Mesendoderm (in vitro differentiated cells): ENCODE measurements at regions not wholly inside any gene's neighbourhood (a gene's known extent, or its start where the extent isn't known, plus 50 kb on each side); places are given as distances from the start of the nearest gene placed in this dataset.

Experiments used
- DNase-seq: peaks from one replicate; pipeline ENCODE4 v3.0.0; 2013
- H2AK5ac ChIP-seq: 2 replicates; pipeline ENCODE4 v1.6.1; 2013; ENCODE audit warnings: low read length, inconsistent platforms
- H2BK120ac ChIP-seq: 2 replicates; pipeline ENCODE4 v1.6.1; 2013; ENCODE audit warnings: low read depth, mild to moderate bottlenecking, low read length, moderate library complexity, mixed read lengths
- H2BK15ac ChIP-seq: replicated peaks from 2 replicates; pipeline ENCODE4 v1.6.1; 2013; ENCODE audit warnings: low read depth, mild to moderate bottlenecking, moderate library complexity
- H2BK5ac ChIP-seq: 2 replicates; pipeline ENCODE4 v1.6.1; 2013; ENCODE audit warnings: low read length, inconsistent platforms
- H3K18ac ChIP-seq: 2 replicates; pipeline ENCODE4 v1.6.1; 2013; ENCODE audit warnings: mild to moderate bottlenecking, low read length, mixed read lengths
- H3K23ac ChIP-seq: one replicate; pipeline ENCODE4 v1.6.1; 2013; ENCODE audit warnings: low read length
- H3K27ac ChIP-seq: 2 replicates; pipeline ENCODE4 v1.5.1; 2013; ENCODE audit warnings: low read depth, mild to moderate bottlenecking, inconsistent platforms, low read length, moderate library complexity
- H3K27me3 ChIP-seq: 2 replicates; pipeline ENCODE4 v1.6.1; 2013; ENCODE audit warnings: low read length, control low read depth, mild to moderate bottlenecking, inconsistent platforms; ENCODE audit not compliant: insufficient read depth, poor library complexity
- H3K36me3 ChIP-seq: 2 replicates; pipeline ENCODE4 v1.6.1; 2013; ENCODE audit warnings: low read length, inconsistent platforms; ENCODE audit not compliant: control insufficient read depth, insufficient read depth
- H3K4ac ChIP-seq: one replicate; pipeline ENCODE4 v1.6.1; 2013; ENCODE audit warnings: low read depth, mild to moderate bottlenecking, low read length, moderate library complexity
- H3K4me1 ChIP-seq: 2 replicates; pipeline ENCODE4 v1.6.1; 2013; ENCODE audit warnings: low read depth, low read length, inconsistent platforms; ENCODE audit not compliant: control insufficient read depth
- H3K4me2 ChIP-seq: 2 replicates; pipeline ENCODE4 v1.6.1; 2013; ENCODE audit warnings: low read length
- H3K4me3 ChIP-seq: 2 replicates; pipeline ENCODE4 v1.5.1; 2013; ENCODE audit warnings: mild to moderate bottlenecking, low read length
- H3K56ac ChIP-seq: one replicate; pipeline ENCODE4 v1.6.1; 2013; ENCODE audit warnings: low read length
- H3K79me1 ChIP-seq: 2 replicates; pipeline ENCODE4 v1.6.1; 2013; ENCODE audit warnings: low read length, inconsistent platforms
- H3K79me2 ChIP-seq: 2 replicates; pipeline ENCODE4 v1.6.1; 2013; ENCODE audit warnings: mild to moderate bottlenecking, low read length; ENCODE audit not compliant: control insufficient read depth, insufficient read depth
- H3K9ac ChIP-seq: 2 replicates; pipeline ENCODE4 v1.6.1; 2013; ENCODE audit warnings: low read length, inconsistent platforms
- H4K5ac ChIP-seq: one replicate; pipeline ENCODE4 v1.6.1; 2013; ENCODE audit warnings: low read length
- H4K8ac ChIP-seq: one replicate; pipeline ENCODE4 v1.6.1; 2013; ENCODE audit warnings: low read depth, mild to moderate bottlenecking, control low read depth, low read length, moderate library complexity
- WGBS: extraction: QIAGEN DNeasy Blood & Tissue Kit; methylation state at CpG from one replicate; pipeline ENCODE4 v1.1.7; 2013; ENCODE audit warnings: low lambda C conversion rate, missing lambda C conversion rate; ENCODE audit not compliant: insufficient coverage; ENCODE audit errors: extremely low coverage; 5-methylcytosine and 5-hydroxymethylcytosine counted together

DNA sequence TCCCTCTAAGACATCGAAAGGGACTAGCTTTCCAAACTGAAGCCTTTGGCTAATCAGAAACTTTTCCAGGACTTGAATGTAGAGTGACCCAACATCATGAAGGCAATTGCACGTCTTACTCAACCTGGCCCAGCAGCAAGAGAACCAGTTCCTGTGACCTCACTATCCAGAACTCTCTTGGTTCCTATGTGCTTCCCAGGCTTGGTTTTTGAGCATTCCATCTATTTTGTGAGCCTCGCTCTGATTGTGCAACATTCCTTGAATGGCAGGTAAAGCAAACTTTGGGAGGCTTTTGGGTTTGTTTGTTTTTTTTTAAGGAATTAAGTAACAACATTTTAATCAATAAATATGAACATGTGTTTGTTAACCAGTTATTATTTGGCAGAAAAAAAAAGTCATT, 183.6 kb upstream of the EGLN3 start:
- Histone ChIP-seq H3K4me2 (no peak overlapping the region), H3K56ac (no peak overlapping the region), H3K27me3 (no peaks in the 10 kb centered on the region), H2AK5ac (no peak overlapping the region), H3K27ac (no peak overlapping the region), H2BK15ac (no peak overlapping the region), H3K4me1 (no peaks in the 10 kb centered on the region), H3K79me2 (no peaks in the 10 kb centered on the region), H3K4me3 (no peak overlapping the region), H3K36me3 (no peaks in the 10 kb centered on the region), H4K5ac (no peak overlapping the region), H2BK5ac (no peak overlapping the region), H4K8ac (no peak overlapping the region), H3K18ac (no peak overlapping the region), H3K79me1 (no peaks in the 10 kb centered on the region), H3K23ac (no peak overlapping the region), H3K9ac (no peak overlapping the region), H3K4ac (no peak overlapping the region), H2BK120ac (no peak overlapping the region)
- DNase-seq = no peak
- no CpG with 5 or more reads among the region's 3 CpGs for WGBS

DNA sequence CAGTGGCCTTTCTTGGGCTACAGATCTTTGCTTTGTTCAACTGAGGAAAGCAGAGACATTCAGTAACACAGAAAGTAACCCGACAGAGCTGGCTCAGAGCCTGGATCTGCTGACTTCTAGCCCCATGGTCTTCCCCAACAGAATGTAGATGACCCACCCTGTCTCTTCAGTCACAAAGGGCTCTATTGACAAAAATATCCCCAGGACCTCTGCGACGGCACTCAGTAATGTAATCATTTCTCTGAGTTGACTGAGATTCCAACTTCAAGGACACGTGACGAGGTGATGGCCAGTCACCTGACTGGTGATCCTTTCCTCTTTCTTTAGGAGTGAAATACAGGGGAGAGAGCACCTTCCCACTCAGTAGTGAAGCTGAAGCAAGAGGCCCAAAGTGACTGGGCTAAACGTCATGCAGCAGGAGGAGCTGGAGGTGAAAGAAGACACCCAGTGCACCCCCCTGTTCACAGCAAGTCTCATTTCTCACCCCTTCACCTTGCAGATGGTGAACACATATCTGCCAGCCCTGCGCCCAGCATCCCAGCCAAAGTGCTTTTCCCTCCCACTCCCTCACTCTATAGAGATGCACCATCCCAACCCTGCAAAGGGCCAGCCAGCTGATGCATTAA, 179.2 kb upstream of the EGLN3 start:
- no peak overlapping the region for H3K23ac ChIP-seq
- H3K4ac ChIP-seq = no peak overlapping the region
- no peak overlapping the region for H2BK120ac ChIP-seq
- no peak overlapping the region for H3K56ac ChIP-seq
- no peak overlapping the region for H3K4me2 ChIP-seq
- no peaks in the 10 kb centered on the region for H3K79me2 ChIP-seq
- no peak overlapping the region for H2AK5ac ChIP-seq
- DNase-seq = no peak
- no peak overlapping the region for H3K27ac ChIP-seq
- no peak overlapping the region for H4K8ac ChIP-seq
- no CpG with 5 or more reads among the region's 7 CpGs for WGBS
- no peak overlapping the region for H2BK5ac ChIP-seq
- H4K5ac ChIP-seq = no peak overlapping the region
- H3K4me1 ChIP-seq = no peaks in the 10 kb centered on the region
- no peak overlapping the region for H3K18ac ChIP-seq
- H3K4me3 ChIP-seq = no peak overlapping the region
- H2BK15ac ChIP-seq = no peak overlapping the region
- no peaks in the 10 kb centered on the region for H3K36me3 ChIP-seq
- no peaks in the 10 kb centered on the region for H3K27me3 ChIP-seq
- H3K9ac ChIP-seq = no peak overlapping the region
- H3K79me1 ChIP-seq = no peaks in the 10 kb centered on the region

DNA sequence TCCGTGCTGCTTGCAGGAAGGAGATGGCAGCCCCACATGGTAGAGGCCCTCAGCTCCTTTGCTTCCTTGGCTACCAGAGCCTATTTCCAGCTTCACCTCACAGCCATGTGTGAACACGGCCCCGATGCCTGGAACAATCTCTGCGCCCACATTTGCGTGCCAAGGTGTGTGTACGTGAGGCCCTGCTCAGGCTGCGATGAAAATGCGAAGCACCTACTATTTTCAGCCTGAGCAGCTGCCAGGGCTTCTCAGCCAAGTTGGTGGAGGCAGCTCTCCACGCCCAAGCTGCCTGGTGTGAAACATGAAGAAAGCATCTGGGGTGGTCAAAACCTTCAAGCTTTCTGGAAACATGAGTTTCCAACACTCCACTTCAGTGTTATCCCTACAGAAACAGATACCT, 177.8 kb upstream of the EGLN3 start:
- Histone ChIP-seq H2BK15ac (no peak overlapping the region), H2AK5ac (no peak overlapping the region), H3K27ac (no peak overlapping the region), H3K23ac (no peak overlapping the region), H2BK5ac (no peak overlapping the region), H3K79me1 (no peaks in the 10 kb centered on the region), H3K4me3 (no peak overlapping the region), H3K4ac (no peak overlapping the region), H4K5ac (no peak overlapping the region), H3K9ac (no peak overlapping the region), H3K4me2 (no peak overlapping the region), H3K79me2 (no peaks in the 10 kb centered on the region), H3K36me3 (no peaks in the 10 kb centered on the region), H3K56ac (no peak overlapping the region), H3K18ac (no peak overlapping the region), H2BK120ac (no peak overlapping the region), H3K27me3 (no peaks in the 10 kb centered on the region), H4K8ac (no peak overlapping the region), H3K4me1 (no peaks in the 10 kb centered on the region)
- WGBS = no CpG with 5 or more reads among the region's 9 CpGs
- DNase-seq = no peak

DNA sequence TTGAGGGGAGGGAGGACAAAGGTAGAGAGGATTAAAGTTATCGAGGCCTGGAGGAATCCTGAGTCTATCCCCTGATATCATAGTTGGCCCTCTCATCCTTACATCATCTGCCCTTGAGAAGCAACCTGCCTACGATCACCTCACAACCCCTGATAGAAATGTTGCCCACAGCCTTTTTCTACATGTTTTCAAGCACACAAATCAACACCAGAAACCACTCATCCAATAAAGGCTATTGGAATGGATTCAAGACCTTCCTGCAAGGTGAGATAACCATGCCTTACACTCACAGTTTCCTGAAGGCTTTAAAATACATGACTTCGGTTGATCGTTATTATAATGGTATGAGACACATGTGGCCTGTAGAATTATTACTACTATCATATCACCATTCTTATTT, 175.7 kb upstream of the EGLN3 start:
- H3K4ac ChIP-seq = no peak overlapping the region
- no peaks in the 10 kb centered on the region for H3K27me3 ChIP-seq
- H3K4me3 ChIP-seq = no peak overlapping the region
- no peaks in the 10 kb centered on the region for H3K36me3 ChIP-seq
- no peak for DNase-seq
- no peak overlapping the region for H4K5ac ChIP-seq
- H3K4me2 ChIP-seq = no peak overlapping the region
- H3K4me1 ChIP-seq = peaks cover 3% of the 10 kb centered on the region
- no CpG with 5 or more reads among the region's 4 CpGs for WGBS
- no peak overlapping the region for H3K27ac ChIP-seq
- H3K56ac ChIP-seq = no peak overlapping the region
- no peak overlapping the region for H4K8ac ChIP-seq
- H3K79me1 ChIP-seq = no peaks in the 10 kb centered on the region
- no peak overlapping the region for H3K23ac ChIP-seq
- H2BK120ac ChIP-seq = no peak overlapping the region
- no peak overlapping the region for H2BK15ac ChIP-seq
- no peak overlapping the region for H2AK5ac ChIP-seq
- H3K18ac ChIP-seq = no peak overlapping the region
- no peak overlapping the region for H3K9ac ChIP-seq
- H2BK5ac ChIP-seq = no peak overlapping the region
- H3K79me2 ChIP-seq = no peaks in the 10 kb centered on the region

DNA sequence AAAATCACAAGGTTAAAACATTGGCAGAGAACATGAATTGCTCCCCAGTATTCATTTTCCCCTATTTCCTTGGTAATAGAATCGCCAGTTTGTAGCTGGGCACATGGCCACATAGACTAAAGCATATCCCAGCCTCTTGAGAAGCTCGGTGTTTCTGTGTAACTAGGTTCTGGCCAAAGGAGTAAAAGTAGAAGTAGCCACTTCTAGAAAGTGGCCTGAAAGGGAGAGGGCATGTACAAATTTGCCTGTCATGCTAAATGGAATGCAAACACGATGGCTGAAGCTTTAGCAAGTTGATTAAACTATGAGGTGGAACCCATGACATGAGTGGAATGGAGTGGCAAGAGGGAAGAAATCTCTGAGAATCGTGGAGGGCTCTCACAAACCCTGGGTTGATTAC, 173.7 kb upstream of the EGLN3 start:
- no peak overlapping the region for H4K8ac ChIP-seq
- no CpG with 5 or more reads among the region's 4 CpGs for WGBS
- H3K56ac ChIP-seq = no peak overlapping the region
- H2BK5ac ChIP-seq = no peak overlapping the region
- H2BK15ac ChIP-seq = no peak overlapping the region
- H3K4ac ChIP-seq = no peak overlapping the region
- no peak overlapping the region for H2BK120ac ChIP-seq
- DNase-seq = no peak
- no peak overlapping the region for H3K27ac ChIP-seq
- H3K4me2 ChIP-seq = no peak overlapping the region
- H3K36me3 ChIP-seq = no peaks in the 10 kb centered on the region
- H3K4me1 ChIP-seq = peaks cover 3% of the 10 kb centered on the region
- H2AK5ac ChIP-seq = no peak overlapping the region
- H3K9ac ChIP-seq = no peak overlapping the region
- no peaks in the 10 kb centered on the region for H3K27me3 ChIP-seq
- no peaks in the 10 kb centered on the region for H3K79me2 ChIP-seq
- no peak overlapping the region for H3K4me3 ChIP-seq
- no peak overlapping the region for H4K5ac ChIP-seq
- H3K79me1 ChIP-seq = no peaks in the 10 kb centered on the region
- no peak overlapping the region for H3K18ac ChIP-seq
- no peak overlapping the region for H3K23ac ChIP-seq

DNA sequence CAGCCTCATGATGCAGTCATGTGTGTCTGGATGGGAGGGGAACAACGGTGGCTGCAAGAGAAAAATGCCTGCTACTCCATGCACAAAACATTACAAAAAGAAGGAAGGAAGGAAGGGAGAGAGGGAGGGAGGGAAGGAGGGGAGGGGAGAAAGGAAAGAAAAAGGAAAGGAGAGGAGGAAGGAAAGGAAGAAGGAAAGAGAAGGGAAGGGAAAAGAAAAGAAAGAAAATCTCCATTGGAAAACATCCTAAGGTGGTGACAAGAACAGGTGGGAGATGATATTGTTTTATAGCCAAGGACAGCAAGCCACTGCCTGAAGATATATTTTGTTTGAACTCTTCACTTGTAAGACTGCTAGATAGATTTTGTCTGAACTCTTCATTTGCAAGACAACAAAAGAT, 171.8 kb upstream of the EGLN3 start:
- DNase-seq = no peak
- H4K5ac ChIP-seq = no peak overlapping the region
- no peaks in the 10 kb centered on the region for H3K79me2 ChIP-seq
- H3K9ac ChIP-seq = no peak overlapping the region
- H2BK120ac ChIP-seq = no peak overlapping the region
- no peak overlapping the region for H3K4me3 ChIP-seq
- H3K4me1 ChIP-seq = peaks cover 3% of the 10 kb centered on the region
- H3K56ac ChIP-seq = no peak overlapping the region
- no peak overlapping the region for H2BK5ac ChIP-seq
- H2AK5ac ChIP-seq = no peak overlapping the region
- no peak overlapping the region for H2BK15ac ChIP-seq
- no peaks in the 10 kb centered on the region for H3K79me1 ChIP-seq
- no peaks in the 10 kb centered on the region for H3K36me3 ChIP-seq
- no CpG with 5 or more reads among the region's 1 CpG for WGBS
- no peak overlapping the region for H3K27ac ChIP-seq
- H3K4me2 ChIP-seq = no peak overlapping the region
- H3K18ac ChIP-seq = no peak overlapping the region
- H3K23ac ChIP-seq = no peak overlapping the region
- H3K4ac ChIP-seq = no peak overlapping the region
- H4K8ac ChIP-seq = no peak overlapping the region
- H3K27me3 ChIP-seq = no peaks in the 10 kb centered on the region
